Glomerular visceral epithelial cell (primary cell): ENCODE measurements at regions not wholly inside any gene's neighbourhood (a gene's known extent, or its start where the extent isn't known, plus 50 kb on each side); places are given as distances from the start of the nearest gene placed in this dataset.
"Not testable (repeated sequence)": the region's sequence is repeated elsewhere in the genome, so short reads cannot be mapped to it uniquely, and the experiment has no call there.

ENCODE experiments used
- DNase-seq: peaks from one replicate; pipeline ENCODE4 v3.0.0-alpha.2; 2016; ENCODE audit errors: extremely low spot score

GRCh38 chr6:16903470-16903869 is 142.2 kb upstream of the ATXN1 start:
- no peak for DNase-seq

- no peak for DNase-seq
Observed at GRCh38 chr6:16902502-16902901, 141.2 kb upstream of the ATXN1 start.

GRCh38 chr6:16901782-16902181 is 140.5 kb upstream of the ATXN1 start:
- DNase-seq, result peak; percentile 42

GRCh38 chr6:16901306-16901705 is 140.0 kb upstream of the ATXN1 start:
- DNase-seq, result no peak

GRCh38 chr6:16898640-16899396 is 137.6 kb upstream of the ATXN1 start:
- no peak for DNase-seq

- no peak for DNase-seq
Observed at GRCh38 chr6:16897669-16898068, 136.4 kb upstream of the ATXN1 start.

- no peak for DNase-seq
Observed at GRCh38 chr6:16894301-16894700, 133.0 kb upstream of the ATXN1 start.

GRCh38 chr6:16891110-16891509 is 129.8 kb upstream of the ATXN1 start:
- not testable (repeated sequence) for DNase-seq

GRCh38 chr6:16885411-16886160 is 124.3 kb upstream of the ATXN1 start:
- DNase-seq, result no peak

- no peak for DNase-seq
Observed at GRCh38 chr6:16884526-16884925, 123.3 kb upstream of the ATXN1 start.

GRCh38 chr6:16883414-16883813 is 122.2 kb upstream of the ATXN1 start:
- DNase-seq, result no peak

GRCh38 chr6:16882230-16882629 is 121.0 kb upstream of the ATXN1 start:
- no peak for DNase-seq

- DNase-seq, result not testable (repeated sequence)
Observed at GRCh38 chr6:16876852-16877251, 115.6 kb upstream of the ATXN1 start.

GRCh38 chr6:16876201-16876600 is 114.9 kb upstream of the ATXN1 start:
- DNase-seq, result no peak

GRCh38 chr6:16873698-16874097 is 112.4 kb upstream of the ATXN1 start:
- DNase-seq, result no peak

- no peak for DNase-seq
Observed at GRCh38 chr6:16872543-16873235, 111.4 kb upstream of the ATXN1 start.

- no peak for DNase-seq
Observed at GRCh38 chr6:16871047-16871446, 109.8 kb upstream of the ATXN1 start.

GRCh38 chr6:16868968-16869367 is 107.7 kb upstream of the ATXN1 start:
- no peak for DNase-seq

- no peak for DNase-seq
Observed at GRCh38 chr6:16857969-16858592, 96.8 kb upstream of the ATXN1 start.

GRCh38 chr6:16855460-16855859 is 94.2 kb upstream of the ATXN1 start:
- no peak for DNase-seq

- no peak for DNase-seq
Observed at GRCh38 chr6:16854986-16855385, 93.7 kb upstream of the ATXN1 start.

GRCh38 chr6:16852671-16853070 is 91.4 kb upstream of the ATXN1 start:
- DNase-seq, result no peak
